HUES48 (cell line): ENCODE measurements at regions not wholly inside any gene's neighbourhood (a gene's known extent, or its start where the extent isn't known, plus 50 kb on each side); places are given as distances from the start of the nearest gene placed in this dataset.

Experiments
- H3K27ac ChIP-seq: one replicate; pipeline ENCODE4 v1.7.0; 2013; ENCODE audit warnings: low read depth, low read length, inconsistent platforms
- H3K27me3 ChIP-seq: 2 replicates; pipeline ENCODE4 v1.6.1; 2013; ENCODE audit warnings: mild to moderate bottlenecking, low read length; ENCODE audit not compliant: control insufficient read depth, insufficient read depth
- H3K36me3 ChIP-seq: 2 replicates; pipeline ENCODE4 v1.6.1; 2013; ENCODE audit warnings: low read length; ENCODE audit not compliant: control insufficient read depth, insufficient read depth
- H3K4me1 ChIP-seq: 2 replicates; pipeline ENCODE4 v1.6.1; 2013; ENCODE audit warnings: mild to moderate bottlenecking, low read length; ENCODE audit not compliant: control insufficient read depth, insufficient read depth
- H3K4me3 ChIP-seq: 2 replicates; pipeline ENCODE4 v1.5.1; 2013; ENCODE audit warnings: mild to moderate bottlenecking, low read depth, low read length
- H3K9ac ChIP-seq: 2 replicates; pipeline ENCODE4 v1.6.1; 2013; ENCODE audit warnings: mild to moderate bottlenecking, low read depth, low read length, moderate library complexity
- H3K9me3 ChIP-seq: 2 replicates; pipeline ENCODE4 v1.6.1; 2013; ENCODE audit warnings: low read length; ENCODE audit not compliant: control insufficient read depth, insufficient read depth

DNA sequence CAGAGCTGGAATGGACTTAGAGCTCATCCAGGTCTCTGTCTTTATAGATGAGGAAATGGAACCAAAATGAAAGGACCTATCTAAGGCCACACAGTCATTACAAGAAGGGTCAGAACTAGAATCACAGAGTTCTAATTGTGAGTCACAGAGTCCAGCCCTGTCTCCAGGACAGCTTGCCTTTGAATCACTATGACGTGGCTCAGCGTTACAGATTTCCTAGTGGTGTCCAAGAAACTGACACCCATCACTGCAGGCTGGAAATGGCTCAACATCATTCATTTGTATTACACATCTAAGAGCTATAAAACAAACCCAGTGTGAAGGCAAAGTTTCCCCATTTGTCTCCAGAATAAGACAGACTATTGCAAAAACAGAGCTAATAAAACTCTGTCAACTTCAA is 164.3 kb upstream of the SIX2 start:
- Histone ChIP-seq H3K36me3 (no peaks in the 10 kb centered on the region), H3K9ac (no peak overlapping the region), H3K9me3 (no peaks in the 10 kb centered on the region), H3K27ac (no peak overlapping the region), H3K4me1 (peaks cover 7% of the 10 kb centered on the region), H3K27me3 (peaks cover 49% of the 10 kb centered on the region), H3K4me3 (no peak overlapping the region)

DNA sequence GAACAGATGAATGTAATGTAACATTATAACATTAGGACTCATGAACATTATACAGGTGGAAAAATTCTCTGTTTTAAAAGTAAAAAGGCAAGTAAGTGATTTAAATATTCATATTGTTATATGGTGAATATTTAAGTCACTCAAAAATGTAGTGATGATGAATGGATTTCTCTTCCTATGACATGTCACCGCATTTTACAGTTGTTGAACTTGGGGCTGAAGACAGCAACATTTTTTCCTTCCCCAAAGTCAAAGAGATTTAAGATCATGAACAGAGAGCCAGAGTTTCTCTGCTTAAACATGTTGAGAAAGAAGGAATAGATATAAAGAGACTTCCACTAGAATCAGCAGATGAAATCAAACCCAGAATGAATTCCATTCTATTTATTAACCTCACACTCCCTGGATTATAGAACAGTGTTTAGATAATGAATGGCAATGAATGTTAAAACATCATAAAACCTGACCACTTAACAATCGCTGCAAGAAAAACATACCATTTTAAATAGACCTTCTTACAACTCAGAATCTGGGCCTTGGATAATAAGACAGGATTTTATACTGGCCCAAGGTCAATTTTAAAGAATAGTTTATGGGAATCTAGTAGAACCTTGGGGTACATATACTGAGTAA is 163.6 kb upstream of the SIX2 start:
- Histone ChIP-seq H3K27ac (no peak overlapping the region), H3K4me3 (no peak overlapping the region)

DNA sequence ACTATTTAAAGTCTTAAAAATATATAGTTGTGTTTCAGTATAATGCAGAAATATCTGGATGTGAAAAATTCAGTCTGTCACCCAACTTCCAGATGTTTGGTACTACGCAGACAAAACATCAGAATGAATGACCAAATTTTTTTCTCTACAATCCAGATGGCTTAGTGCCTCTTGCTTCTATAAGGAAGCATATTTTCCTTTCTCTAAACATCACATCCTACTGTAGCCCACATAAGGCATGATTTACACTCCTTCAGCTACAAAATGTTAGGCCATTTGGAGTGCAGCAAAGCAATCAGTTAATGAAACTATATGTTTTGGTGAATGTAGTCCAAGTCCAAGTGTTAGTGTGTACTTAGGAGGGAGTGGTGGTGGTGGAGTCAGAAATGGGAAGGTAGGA is 162.9 kb upstream of the SIX2 start:
- Histone ChIP-seq H3K27ac (no peak overlapping the region), H3K9me3 (no peaks in the 10 kb centered on the region)

More for the DNA sequence above, 163.6 kb upstream of the SIX2 start:
- H3K9ac ChIP-seq, result no peak overlapping the region
- no peaks in the 10 kb centered on the region for H3K9me3 ChIP-seq
- H3K27me3 ChIP-seq, result peaks cover 56% of the 10 kb centered on the region
- H3K36me3 ChIP-seq, result no peaks in the 10 kb centered on the region
- H3K4me1 ChIP-seq, result peaks cover 13% of the 10 kb centered on the region

DNA sequence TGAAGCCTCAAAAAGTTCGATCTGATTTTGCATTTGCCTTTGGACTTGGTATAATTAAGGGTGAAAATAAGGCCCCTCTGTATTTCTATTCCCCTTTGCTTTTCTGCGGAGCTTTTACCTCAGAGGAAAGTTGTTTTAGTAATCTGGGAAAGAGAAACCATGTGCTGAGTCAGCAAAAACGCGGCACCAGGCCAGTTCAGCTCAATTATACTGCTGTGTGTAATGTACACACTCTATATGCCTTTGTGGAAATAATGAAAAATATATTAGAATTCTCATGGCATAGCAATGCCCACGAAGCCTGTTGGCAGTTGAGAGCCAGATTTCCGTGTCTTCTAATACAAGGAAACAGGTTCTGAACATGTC is 161.9 kb upstream of the SIX2 start:
- Histone ChIP-seq H3K4me1 (peaks cover 19% of the 10 kb centered on the region), H3K36me3 (no peaks in the 10 kb centered on the region), H3K9me3 (no peaks in the 10 kb centered on the region), H3K27ac (no peak overlapping the region), H3K4me3 (peak overlapping the region; percentile 73), H3K9ac (no peak overlapping the region), H3K27me3 (peaks cover 70% of the 10 kb centered on the region)

More for the DNA sequence above, 162.9 kb upstream of the SIX2 start:
- Histone ChIP-seq H3K4me1 (peaks cover 17% of the 10 kb centered on the region), H3K4me3 (no peak overlapping the region), H3K9ac (no peak overlapping the region), H3K27me3 (peaks cover 63% of the 10 kb centered on the region), H3K36me3 (no peaks in the 10 kb centered on the region)

DNA sequence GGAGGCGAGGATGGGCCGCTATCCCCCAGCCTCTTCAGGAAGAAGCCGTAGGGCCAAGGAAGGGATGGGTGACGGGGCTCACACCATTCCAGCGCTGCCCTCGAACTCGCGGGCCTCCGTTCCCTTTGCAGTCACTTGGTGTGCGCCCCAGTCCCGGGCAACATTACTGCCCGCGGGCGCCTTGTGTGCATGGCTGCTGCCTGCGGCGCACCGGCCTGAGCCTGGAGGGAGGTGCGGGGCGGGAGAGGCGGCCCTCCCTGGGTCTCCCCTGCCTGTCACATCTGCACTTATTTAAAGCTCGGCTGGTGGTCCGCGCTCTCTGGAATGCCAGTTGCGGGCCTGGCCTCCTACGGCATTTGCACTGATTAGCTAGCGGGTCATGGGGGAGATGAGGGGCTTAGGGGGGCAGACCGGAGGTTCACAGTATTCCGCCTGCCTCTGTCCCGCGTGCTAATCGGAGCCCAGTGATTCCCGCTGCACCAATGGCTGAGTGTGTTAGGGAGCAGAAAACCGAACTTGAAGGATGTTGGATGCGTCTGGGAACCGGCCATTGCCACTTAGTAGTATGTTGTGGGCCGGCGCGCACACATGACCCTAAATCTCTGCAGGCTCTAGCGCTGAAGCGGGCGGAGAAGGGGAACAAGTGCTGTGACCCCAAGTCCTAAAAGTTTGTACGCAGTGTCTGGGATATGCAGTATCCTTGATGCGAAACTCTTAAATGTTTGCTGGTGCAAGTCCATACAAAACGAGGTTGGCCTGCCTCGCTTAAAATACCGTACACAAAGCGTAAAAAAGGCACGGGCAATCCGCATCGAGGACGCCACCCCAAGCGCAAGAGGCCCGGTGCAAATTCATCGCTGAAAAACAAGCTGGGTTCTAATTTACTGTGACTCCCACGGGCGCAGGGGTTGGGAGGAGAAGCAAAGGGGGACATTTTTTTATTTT is 161.2 kb upstream of the SIX2 start:
- Histone ChIP-seq H3K9ac (no peak overlapping the region), H3K9me3 (no peaks in the 10 kb centered on the region), H3K27me3 (peaks cover 70% of the 10 kb centered on the region), H3K4me1 (peaks cover 20% of the 10 kb centered on the region), H3K36me3 (no peaks in the 10 kb centered on the region), H3K27ac (no peak overlapping the region), H3K4me3 (peak overlapping the region; percentile 73)

DNA sequence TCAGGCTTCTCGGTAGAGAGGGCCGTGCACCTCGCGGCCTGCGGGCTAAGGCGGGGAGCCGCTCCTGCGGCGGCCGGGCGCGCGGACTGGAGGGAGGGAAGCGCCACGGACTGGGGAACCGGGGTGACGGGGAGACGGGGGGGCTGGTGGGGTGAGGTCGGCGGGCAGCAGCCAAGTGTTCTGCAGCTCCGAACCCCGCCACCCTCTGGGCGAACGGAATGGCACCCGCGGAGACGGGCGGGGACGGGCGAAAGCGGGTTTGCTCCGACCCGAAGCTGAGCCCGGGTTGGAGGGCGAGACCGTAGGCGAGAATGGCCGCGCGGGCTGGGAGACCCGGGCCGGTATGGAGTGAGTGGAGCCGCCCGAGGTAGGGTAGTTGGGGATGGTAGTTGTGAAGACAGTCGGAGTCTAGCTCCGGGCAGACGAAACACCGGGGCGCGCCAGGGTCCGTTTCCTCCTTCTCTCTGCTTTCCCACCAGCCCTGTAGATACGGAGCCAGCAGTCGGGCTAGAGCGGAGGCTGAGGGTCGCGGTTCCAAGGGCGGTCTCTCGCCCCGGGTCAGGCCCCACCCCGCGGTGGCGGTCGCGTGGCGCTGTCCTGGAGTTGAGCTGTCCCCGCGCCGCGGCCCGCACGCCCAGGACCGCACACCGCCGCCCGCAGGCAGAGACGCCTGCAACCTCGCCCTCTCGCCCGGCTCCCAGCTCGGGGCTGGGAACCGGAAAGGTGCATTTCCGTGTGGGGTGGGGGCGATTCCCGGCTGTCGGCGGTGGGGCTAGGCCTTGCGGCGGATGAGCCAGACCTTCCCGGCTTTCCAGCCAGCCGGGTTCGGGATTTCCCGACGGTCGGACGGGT is 160.3 kb upstream of the SIX2 start:
- Histone ChIP-seq H3K4me1 (peaks cover 20% of the 10 kb centered on the region), H3K27me3 (peaks cover 70% of the 10 kb centered on the region), H3K9ac (no peak overlapping the region; the same call in 1 of the 2 replicates), H3K27ac (no peak overlapping the region), H3K9me3 (no peaks in the 10 kb centered on the region), H3K4me3 (peak overlapping the region; percentile 73), H3K36me3 (no peaks in the 10 kb centered on the region)

DNA sequence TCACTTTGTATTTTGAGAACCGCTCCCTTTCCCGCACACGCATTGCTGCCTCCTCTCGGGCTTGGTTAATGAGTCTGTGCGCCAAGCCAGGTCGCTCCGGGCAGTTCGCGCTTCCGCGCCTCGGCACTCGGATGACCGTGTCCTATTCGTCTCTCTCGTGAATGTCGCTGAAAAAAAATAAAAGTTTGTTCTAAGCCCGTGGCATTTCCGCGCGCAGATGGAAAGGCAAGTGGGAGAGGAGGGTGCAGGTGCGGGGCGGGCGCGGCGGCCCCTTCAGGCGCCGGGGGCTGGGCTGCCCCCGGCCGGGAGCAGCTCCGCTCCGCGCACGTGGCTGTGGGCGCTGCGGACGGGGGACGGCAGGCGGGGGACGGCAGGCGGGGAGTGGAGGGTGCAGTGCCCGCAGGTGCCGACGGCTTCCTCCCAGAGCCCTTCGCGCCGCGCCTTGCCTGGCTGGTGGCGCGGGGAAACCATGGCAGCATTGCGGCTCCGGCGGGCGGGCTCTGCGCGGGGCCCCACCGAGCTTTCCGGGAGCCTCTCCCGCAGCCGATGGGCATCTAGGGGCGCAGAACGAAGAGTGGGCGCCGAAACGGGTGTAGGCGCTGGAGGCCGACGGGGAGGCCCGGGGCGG is 159.6 kb upstream of the SIX2 start:
- Histone ChIP-seq H3K4me1 (peaks cover 20% of the 10 kb centered on the region), H3K27ac (no peak overlapping the region), H3K9ac (no peak overlapping the region; the same call in 1 of the 2 replicates), H3K9me3 (no peaks in the 10 kb centered on the region), H3K4me3 (peak overlapping the region; percentile 73), H3K36me3 (no peaks in the 10 kb centered on the region), H3K27me3 (peaks cover 66% of the 10 kb centered on the region)

DNA sequence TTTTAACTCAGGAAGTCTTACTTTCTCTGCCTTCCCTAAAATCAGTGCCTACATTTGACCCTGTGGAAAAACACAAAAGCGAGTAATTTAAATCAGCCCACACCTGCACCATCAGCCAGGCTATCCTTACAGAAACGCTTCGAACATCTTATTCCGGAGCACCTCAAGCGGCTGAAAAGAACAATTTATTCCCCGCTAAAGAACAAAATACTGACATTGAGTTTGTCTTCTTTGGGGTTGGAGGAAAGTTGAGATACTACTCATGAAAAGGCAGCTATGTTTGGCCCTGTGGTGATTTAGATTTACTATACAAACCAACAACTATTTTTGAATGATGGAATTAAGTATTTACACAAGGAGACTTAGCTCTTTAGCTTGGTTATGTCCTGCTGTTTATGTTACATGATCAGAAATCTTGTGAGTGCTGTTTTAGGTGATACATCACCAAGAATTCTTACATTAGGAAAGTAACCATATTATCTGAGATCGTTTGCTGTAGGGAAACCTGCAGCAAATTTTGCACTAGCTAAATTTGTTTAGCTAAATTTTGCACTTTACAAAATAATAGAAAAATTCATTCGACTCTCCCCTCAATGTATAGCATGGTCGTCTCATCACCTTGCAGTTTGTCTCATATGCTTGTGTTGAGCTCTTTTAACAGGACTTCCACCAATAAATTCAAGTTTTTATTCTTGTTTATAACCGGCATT is 158.8 kb upstream of the SIX2 start:
- no peak overlapping the region for H3K9ac ChIP-seq
- peak overlapping the region; percentile 73 for H3K4me3 ChIP-seq
- H3K9me3 ChIP-seq, result no peaks in the 10 kb centered on the region
- no peak overlapping the region for H3K27ac ChIP-seq
- peaks cover 62% of the 10 kb centered on the region for H3K27me3 ChIP-seq
- H3K36me3 ChIP-seq, result no peaks in the 10 kb centered on the region
- peaks cover 20% of the 10 kb centered on the region for H3K4me1 ChIP-seq

DNA sequence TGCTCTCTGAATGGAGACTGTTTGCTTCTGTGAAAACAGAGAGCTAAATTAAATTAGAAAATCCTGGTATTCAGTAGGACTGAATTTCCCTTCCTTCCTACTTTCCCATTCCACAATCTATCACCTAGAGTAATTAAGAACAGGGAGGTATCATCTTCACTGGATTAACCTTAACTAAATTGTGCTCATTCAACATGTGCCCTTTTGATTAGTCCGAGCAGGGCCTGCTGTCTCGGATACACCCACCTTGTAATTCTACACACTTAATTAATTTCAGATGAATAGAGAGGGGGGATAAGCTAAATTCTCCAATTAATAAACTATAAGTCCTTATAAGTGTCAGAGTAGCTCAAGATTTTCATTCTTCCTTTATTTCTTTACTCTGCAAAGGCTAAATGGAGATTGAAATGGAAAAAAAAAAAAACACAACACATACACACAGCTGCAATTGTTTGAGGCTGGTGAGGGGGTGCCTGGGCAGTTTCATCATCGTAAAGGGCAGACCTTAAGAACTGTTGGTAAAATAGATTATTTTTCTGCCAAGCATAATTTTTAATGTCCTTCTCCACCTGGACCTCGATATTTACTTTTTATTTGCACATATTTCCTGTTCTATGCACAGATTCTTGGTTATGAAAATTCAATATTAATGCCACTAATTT is 157.1 kb upstream of the SIX2 start:
- H3K27ac ChIP-seq, result no peak overlapping the region
- no peaks in the 10 kb centered on the region for H3K36me3 ChIP-seq
- H3K27me3 ChIP-seq, result peaks cover 49% of the 10 kb centered on the region
- no peak overlapping the region for H3K9ac ChIP-seq
- H3K4me3 ChIP-seq, result no peak overlapping the region
- no peaks in the 10 kb centered on the region for H3K9me3 ChIP-seq
- peaks cover 20% of the 10 kb centered on the region for H3K4me1 ChIP-seq
